UCSD-AML1 (cell line): ENCODE measurements at regions not wholly inside any gene's neighbourhood (a gene's known extent, or its start where the extent isn't known, plus 50 kb on each side); places are given as distances from the start of the nearest gene placed in this dataset.

Source experiments
- DNase-seq: peaks from one replicate; lab custom pipeline; 2025; ENCODE audit not compliant: unreplicated experiment; lab: John Stamatoyannopoulos, UW

- no peak for DNase-seq
Observed at GRCh38 chr15:75131269-75131643, 70.4 kb upstream of the C15orf39 start.

- DNase-seq, result no peak
Observed at GRCh38 chr15:75134748-75135147, 66.9 kb upstream of the C15orf39 start.

- no peak for DNase-seq
Observed at GRCh38 chr15:75136118-75136517, 65.6 kb upstream of the C15orf39 start.

GRCh38 chr15:75136758-75137157, 64.9 kb upstream of the C15orf39 start:
- no peak for DNase-seq

- DNase-seq, result peak; percentile 33
Observed at GRCh38 chr15:75138016-75138999, 63.4 kb upstream of the C15orf39 start.

GRCh38 chr15:75140080-75140879, 61.4 kb upstream of the C15orf39 start:
- DNase-seq, result no peak

- DNase-seq, result no peak
Observed at GRCh38 chr15:75142499-75142898, 59.2 kb upstream of the C15orf39 start.

- DNase-seq, result no peak
Observed at GRCh38 chr15:75143738-75144334, 57.8 kb upstream of the C15orf39 start.

GRCh38 chr15:75145027-75145841, 56.4 kb upstream of the C15orf39 start:
- peak; percentile 77 for DNase-seq

GRCh38 chr15:75148280-75148679, 53.4 kb upstream of the C15orf39 start:
- no peak for DNase-seq

GRCh38 chr15:75149867-75150709, 51.6 kb upstream of the C15orf39 start:
- peak; percentile 48 for DNase-seq

- DNase-seq, result no peak
Observed at GRCh38 chr15:75151214-75152128, 50.2 kb upstream of the C15orf39 start.
